Osteocyte (in vitro differentiated cells): ENCODE measurements at regions not wholly inside any gene's neighbourhood (a gene's known extent, or its start where the extent isn't known, plus 50 kb on each side); places are given as distances from the start of the nearest gene placed in this dataset.

ENCODE experiments used
- DNase-seq: peaks from one replicate; pipeline ENCODE4 v3.0.0; 2021; ENCODE audit warnings: mixed read lengths; ENCODE audit not compliant: unreplicated experiment; ENCODE audit errors: extremely low spot score
- H3K27ac Mint-ChIP-seq: one replicate; pipeline ENCODE4 v1.8.0; 2021; ENCODE audit warnings: mild to moderate bottlenecking, mixed read lengths; ENCODE audit not compliant: unreplicated experiment
- H3K27me3 Mint-ChIP-seq: one replicate; pipeline ENCODE4 v1.8.0; 2021; ENCODE audit warnings: mixed read lengths; ENCODE audit not compliant: unreplicated experiment
- H3K36me3 Mint-ChIP-seq: one replicate; pipeline ENCODE4 v1.8.0; 2021; ENCODE audit warnings: mixed read lengths; ENCODE audit not compliant: unreplicated experiment
- H3K4me1 Mint-ChIP-seq: one replicate; pipeline ENCODE4 v1.8.0; 2021; ENCODE audit warnings: mixed read lengths; ENCODE audit not compliant: unreplicated experiment
- H3K4me3 Mint-ChIP-seq: one replicate; pipeline ENCODE4 v1.8.0; 2021; ENCODE audit warnings: mild to moderate bottlenecking, moderate library complexity, mixed read lengths; ENCODE audit not compliant: unreplicated experiment
- H3K9me3 Mint-ChIP-seq: one replicate; pipeline ENCODE4 v1.8.0; 2021; ENCODE audit warnings: mixed read lengths; ENCODE audit not compliant: unreplicated experiment
- TF ChIP-seq, protein P1 (sequence below): fragments of 200-600 bp; sonication (generic); IDR thresholded peaks from 2 replicates; pipeline ENCODE4 v1.5.0; 2021; ENCODE audit warnings: antibody characterized with exemption, mild to moderate bottlenecking, moderate library complexity

- no peaks in the 10 kb centered on the region for H3K36me3 Mint-ChIP-seq
- no peak overlapping the region for H3K27ac Mint-ChIP-seq
- TF ChIP-seq, protein P1, sequence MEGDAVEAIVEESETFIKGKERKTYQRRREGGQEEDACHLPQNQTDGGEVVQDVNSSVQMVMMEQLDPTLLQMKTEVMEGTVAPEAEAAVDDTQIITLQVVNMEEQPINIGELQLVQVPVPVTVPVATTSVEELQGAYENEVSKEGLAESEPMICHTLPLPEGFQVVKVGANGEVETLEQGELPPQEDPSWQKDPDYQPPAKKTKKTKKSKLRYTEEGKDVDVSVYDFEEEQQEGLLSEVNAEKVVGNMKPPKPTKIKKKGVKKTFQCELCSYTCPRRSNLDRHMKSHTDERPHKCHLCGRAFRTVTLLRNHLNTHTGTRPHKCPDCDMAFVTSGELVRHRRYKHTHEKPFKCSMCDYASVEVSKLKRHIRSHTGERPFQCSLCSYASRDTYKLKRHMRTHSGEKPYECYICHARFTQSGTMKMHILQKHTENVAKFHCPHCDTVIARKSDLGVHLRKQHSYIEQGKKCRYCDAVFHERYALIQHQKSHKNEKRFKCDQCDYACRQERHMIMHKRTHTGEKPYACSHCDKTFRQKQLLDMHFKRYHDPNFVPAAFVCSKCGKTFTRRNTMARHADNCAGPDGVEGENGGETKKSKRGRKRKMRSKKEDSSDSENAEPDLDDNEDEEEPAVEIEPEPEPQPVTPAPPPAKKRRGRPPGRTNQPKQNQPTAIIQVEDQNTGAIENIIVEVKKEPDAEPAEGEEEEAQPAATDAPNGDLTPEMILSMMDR = no peak
- H3K4me3 Mint-ChIP-seq = no peak overlapping the region
- H3K4me1 Mint-ChIP-seq = no peaks in the 10 kb centered on the region
- H3K9me3 Mint-ChIP-seq = peaks cover 29% of the 10 kb centered on the region
- no peaks in the 10 kb centered on the region for H3K27me3 Mint-ChIP-seq
- DNase-seq = no peak
These were observed 50.8 kb upstream of the TSHZ2 start for GRCh38 chr20:52921340-52921739.

- Mint-ChIP-seq H3K27me3 (no peaks in the 10 kb centered on the region), H3K27ac (no peak overlapping the region), H3K4me1 (no peaks in the 10 kb centered on the region), H3K9me3 (peaks cover 21% of the 10 kb centered on the region), H3K4me3 (no peak overlapping the region), H3K36me3 (no peaks in the 10 kb centered on the region)
- DNase-seq = no peak
- TF ChIP-seq, protein P1 = no peak
These were observed 53.8 kb upstream of the TSHZ2 start for GRCh38 chr20:52918311-52918710.

DNA sequence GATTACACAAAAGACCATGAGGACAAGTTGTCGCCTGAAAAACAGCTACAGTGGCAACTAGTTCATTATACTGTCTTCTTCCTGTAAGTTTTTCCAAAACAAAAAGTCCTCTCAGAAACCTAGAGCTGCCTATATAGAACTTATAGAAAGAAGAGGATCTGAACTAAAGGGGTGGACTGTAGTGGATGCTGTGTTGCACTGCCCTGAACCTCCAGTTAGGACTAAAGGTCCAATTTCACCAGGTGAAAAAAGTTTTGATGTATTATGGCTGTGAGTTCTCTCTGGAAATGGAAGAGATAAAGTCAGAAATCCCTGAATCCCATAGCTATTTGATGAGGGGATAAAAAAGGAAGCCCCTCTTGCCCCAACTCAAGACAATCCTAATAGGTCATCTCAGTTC lies 56.6 kb upstream of the TSHZ2 start:
- H3K27me3 Mint-ChIP-seq = no peaks in the 10 kb centered on the region
- no peaks in the 10 kb centered on the region for H3K4me1 Mint-ChIP-seq

DNA sequence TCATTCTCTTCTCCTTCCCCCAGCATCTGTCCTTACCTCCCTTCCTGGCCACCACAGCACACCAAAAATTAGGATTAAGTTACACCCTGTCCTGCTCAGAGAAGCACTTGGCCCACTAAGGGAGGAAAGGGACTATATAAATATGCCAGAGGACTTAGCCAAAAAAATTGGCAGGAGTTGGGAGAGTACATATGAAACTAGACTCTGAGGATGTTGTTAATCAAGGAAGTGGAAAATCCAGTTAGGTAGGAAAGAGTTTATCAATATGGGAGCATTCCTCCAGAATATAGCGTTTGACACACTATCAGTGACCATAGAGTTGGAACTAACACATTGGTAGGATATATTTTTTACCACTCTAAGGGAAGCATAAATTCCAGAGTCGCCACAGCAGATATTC lies 57.3 kb upstream of the TSHZ2 start:
- DNase-seq = no peak
- no peaks in the 10 kb centered on the region for H3K27me3 Mint-ChIP-seq
- TF ChIP-seq, protein P1 = no peak
- peaks cover 11% of the 10 kb centered on the region for H3K9me3 Mint-ChIP-seq
- no peak overlapping the region for H3K27ac Mint-ChIP-seq
- no peaks in the 10 kb centered on the region for H3K36me3 Mint-ChIP-seq
- no peaks in the 10 kb centered on the region for H3K4me1 Mint-ChIP-seq
- no peak overlapping the region for H3K4me3 Mint-ChIP-seq

More for the DNA sequence above, 56.6 kb upstream of the TSHZ2 start:
- Mint-ChIP-seq H3K27ac (no peak overlapping the region), H3K36me3 (no peaks in the 10 kb centered on the region), H3K4me3 (no peak overlapping the region), H3K9me3 (peaks cover 11% of the 10 kb centered on the region)
- no peak for DNase-seq
- TF ChIP-seq, protein P1 = no peak

- TF ChIP-seq, protein P1 = no peak
- Mint-ChIP-seq H3K27me3 (no peaks in the 10 kb centered on the region), H3K4me3 (no peak overlapping the region), H3K27ac (no peak overlapping the region), H3K36me3 (no peaks in the 10 kb centered on the region), H3K4me1 (no peaks in the 10 kb centered on the region), H3K9me3 (peaks cover 11% of the 10 kb centered on the region)
- DNase-seq = no peak
These were observed 58.3 kb upstream of the TSHZ2 start for GRCh38 chr20:52913650-52914387.
